ENCODE measurements at regions not wholly inside any gene's neighbourhood (a gene's known extent, or its start where the extent isn't known, plus 50 kb on each side); places are given as distances from the start of the nearest gene placed in this dataset.

DNA sequence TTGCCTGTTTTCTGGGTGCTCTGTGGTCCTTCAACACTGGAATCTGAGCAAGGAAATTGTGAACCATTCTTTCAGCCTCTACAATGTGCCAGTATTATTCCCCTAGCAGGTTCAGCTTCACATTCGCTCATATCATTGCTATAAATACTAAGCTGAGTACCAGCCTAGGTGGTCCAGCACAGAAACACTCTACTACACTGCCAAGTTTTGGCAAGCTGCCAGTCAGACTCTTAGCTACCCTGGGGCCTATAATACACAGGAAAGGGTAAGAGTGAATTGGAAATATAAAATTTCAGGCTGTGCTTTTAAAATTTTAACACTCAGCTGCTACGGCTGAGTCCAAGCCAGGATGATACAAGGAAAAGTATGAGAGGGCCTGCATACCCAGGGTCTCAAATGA, 49.9 kb upstream of the PPP1R3A start:
- Histone ChIP-seq H3K27me3 (ENCODE audit: low read depth) (no peaks in the 10 kb centered on the region), H3K4me3 (no peak overlapping the region), H3K4me1 (no peaks in the 10 kb centered on the region), H3K27ac (no peak overlapping the region), H3K36me3 (no peaks in the 10 kb centered on the region), H3K9me3 (no peaks in the 10 kb centered on the region)
- no peak for ATAC-seq
- no peak for DNase-seq
- intact Hi-C loops (cut with DNase I): no loop called here
- TF ChIP-seq, protein P1, sequence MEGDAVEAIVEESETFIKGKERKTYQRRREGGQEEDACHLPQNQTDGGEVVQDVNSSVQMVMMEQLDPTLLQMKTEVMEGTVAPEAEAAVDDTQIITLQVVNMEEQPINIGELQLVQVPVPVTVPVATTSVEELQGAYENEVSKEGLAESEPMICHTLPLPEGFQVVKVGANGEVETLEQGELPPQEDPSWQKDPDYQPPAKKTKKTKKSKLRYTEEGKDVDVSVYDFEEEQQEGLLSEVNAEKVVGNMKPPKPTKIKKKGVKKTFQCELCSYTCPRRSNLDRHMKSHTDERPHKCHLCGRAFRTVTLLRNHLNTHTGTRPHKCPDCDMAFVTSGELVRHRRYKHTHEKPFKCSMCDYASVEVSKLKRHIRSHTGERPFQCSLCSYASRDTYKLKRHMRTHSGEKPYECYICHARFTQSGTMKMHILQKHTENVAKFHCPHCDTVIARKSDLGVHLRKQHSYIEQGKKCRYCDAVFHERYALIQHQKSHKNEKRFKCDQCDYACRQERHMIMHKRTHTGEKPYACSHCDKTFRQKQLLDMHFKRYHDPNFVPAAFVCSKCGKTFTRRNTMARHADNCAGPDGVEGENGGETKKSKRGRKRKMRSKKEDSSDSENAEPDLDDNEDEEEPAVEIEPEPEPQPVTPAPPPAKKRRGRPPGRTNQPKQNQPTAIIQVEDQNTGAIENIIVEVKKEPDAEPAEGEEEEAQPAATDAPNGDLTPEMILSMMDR (IDR thresholded peaks at IDR 0.05): no peak

Data from lower lobe of right lung (tissue), 2 donors.